Transverse colon (tissue), 4 donors: ENCODE measurements at regions not wholly inside any gene's neighbourhood (a gene's known extent, or its start where the extent isn't known, plus 50 kb on each side); places are given as distances from the start of the nearest gene placed in this dataset.

Experiments used
- DNase-seq: peaks from one replicate; pipeline ENCODE4 v3.0.0-alpha.2; 2019
- H3K27ac ChIP-seq, 4 donors: fragments of 200-600 bp; sonication (generic); 2 replicates each; pipeline ENCODE4 v1.5.1; 2016 to 2018; ENCODE audit warnings: inconsistent platforms in 4 of 4
- H3K27me3 ChIP-seq: fragments of 200-600 bp; sonication (generic); 2 replicates; pipeline ENCODE4 v1.5.1; 2017; ENCODE audit warnings: inconsistent platforms
- H3K36me3 ChIP-seq, 4 donors: fragments of 200-600 bp; sonication (generic); 2 replicates each; pipeline ENCODE4 v1.5.1; 2017 to 2019; ENCODE audit warnings: inconsistent platforms in 4 of 4
- H3K4me1 ChIP-seq, 4 donors: fragments of 200-600 bp; sonication (generic); 2 replicates each; pipeline ENCODE4 v1.5.1; 2017 to 2020; ENCODE audit warnings: inconsistent platforms in 4 of 4
- H3K4me3 ChIP-seq, 4 donors: fragments of 200-600 bp; sonication (generic); 1 replicate in 1 of 4; 2 replicates in 3 of 4; pipeline versions ENCODE4 v1.5.1 to v1.6.1; 2017 to 2019; ENCODE audit warnings: inconsistent platforms in 4 of 4
- H3K9me3 ChIP-seq, 2 donors: fragments of 200-600 bp; sonication (generic); 2 replicates each; pipeline ENCODE4 v1.5.1; 2017 to 2019; ENCODE audit warnings: inconsistent platforms in 2 of 2
- CTCF ChIP-seq, 5 experiments: fragments of 200-600 bp in 3 of 5; fragments of 450-650 bp in 2 of 5; sonication (generic) in 3 of 5; IDR thresholded peaks; 1 replicate in 2 of 5; 2 replicates in 3 of 5; pipeline ENCODE4 v1.5.1; 2016 to 2017; ENCODE audit warnings: antibody characterized with exemption in 5 of 5, inconsistent platforms in 3 of 5, mild to moderate bottlenecking in 2 of 5, moderate library complexity in 1 of 5
- EP300 ChIP-seq: sonication (generic); formaldehyde crosslinking; IDR thresholded peaks from one replicate; pipeline ENCODE4 v1.6.1; 2017; ENCODE audit warnings: antibody characterized with exemption, low read depth
- POLR2A ChIP-seq: fragments of 450-650 bp; IDR thresholded peaks from one replicate; pipeline ENCODE4 v1.6.1; 2016; ENCODE audit warnings: antibody characterized with exemption, mild to moderate bottlenecking, moderate library complexity
- POLR2AphosphoS5 ChIP-seq, 3 donors: sonication (generic); formaldehyde crosslinking; IDR thresholded peaks; one replicate each; pipeline ENCODE4 v1.6.1; 2016; ENCODE audit warnings: antibody characterized with exemption in 3 of 3
- WGBS, 2 donors: methylation state at CpG; one replicate each; pipeline ENCODE4 v1.1.5; 2018; ENCODE audit warnings: low coverage in 1 of 2; 5-methylcytosine and 5-hydroxymethylcytosine counted together
- in situ Hi-C, 4 donors: fragments of 200-750 bp; cut with MboI; loops; one replicate each; pipeline versions ENCODE4 v1.15.0 to v1.15.1; 2017; ENCODE audit warnings: low sequenced_read_pairs in 3 of 4, low pct_ligation_motif_present in 1 of 4, low pct_unique_long_range_greater_than_20kb in 1 of 4
- intact Hi-C: fragments of 100-400 bp; cut with DNase I; formaldehyde crosslinking; loops from one replicate; pipeline ENCODE4 v1.15.1; 2023; ENCODE audit warnings: low total_unique reads

GRCh38 chr9:118330191-118330986 is 626.2 kb downstream of the TLR4 start:
- Histone ChIP-seq H3K36me3 (no peaks in the 10 kb centered on the region), H3K4me3 (no peak overlapping the region), H3K27me3 (no peaks in the 10 kb centered on the region), H3K9me3 (no peaks in the 10 kb centered on the region), H3K27ac (no peak overlapping the region), H3K4me1 (no peaks in the 10 kb centered on the region)
- in situ Hi-C loops (loop anchor here in 1 of 4 donors (25.0 kb wide), 1 partner anchor 107 kb away; no protein-coding TSS in a partner anchor), intact Hi-C loops (no loop called here)
- DNase-seq = no peak
- WGBS, 2 donors = 83 to 90% methylated on average over 3 to 10 of the region's 10 CpGs
- TF ChIP-seq EP300 (no peak), POLR2AphosphoS5 (IDR thresholded peaks at IDR 0.05) (no peak), POLR2A (no peak), CTCF (IDR thresholded peaks at IDR 0.05) (no peak)

GRCh38 chr9:118331622-118332045 is 627.4 kb downstream of the TLR4 start:
- no peak for DNase-seq
- no peaks in the 10 kb centered on the region for H3K27me3 ChIP-seq
- no peak overlapping the region for H3K4me3 ChIP-seq
- intact Hi-C loops (no loop called here), in situ Hi-C loops (loop anchor here in 1 of 4 donors (25.0 kb wide), 1 partner anchor 106 kb away; no protein-coding TSS in a partner anchor)
- no peaks in the 10 kb centered on the region for H3K36me3 ChIP-seq
- WGBS, 2 donors = 79% methylated on average over 4 to 5 of the region's 5 CpGs
- H3K4me1 ChIP-seq = no peaks in the 10 kb centered on the region
- no peaks in the 10 kb centered on the region for H3K9me3 ChIP-seq
- H3K27ac ChIP-seq = no peak overlapping the region
- TF ChIP-seq POLR2AphosphoS5 (IDR thresholded peaks at IDR 0.05) (no peak), EP300 (no peak), POLR2A (no peak)

- WGBS, 2 donors = 64 to 68% methylated on average over 3 to 5 of the region's 5 CpGs
- no peak overlapping the region for H3K4me3 ChIP-seq
- no peak overlapping the region for H3K27ac ChIP-seq
- DNase-seq = no peak
- no peaks in the 10 kb centered on the region for H3K27me3 ChIP-seq
- H3K4me1 ChIP-seq = no peaks in the 10 kb centered on the region
- intact Hi-C loops (no loop called here), in situ Hi-C loops (loop anchor here in 1 of 4 donors (25.0 kb wide), 1 partner anchor 101 kb away; no protein-coding TSS in a partner anchor)
- TF ChIP-seq CTCF (IDR thresholded peaks at IDR 0.05) = no peak
- no peak for TF ChIP-seq EP300
- TF ChIP-seq POLR2AphosphoS5 (IDR thresholded peaks at IDR 0.05) = no peak
- TF ChIP-seq POLR2A = no peak
- H3K9me3 ChIP-seq = no peaks in the 10 kb centered on the region
- no peaks in the 10 kb centered on the region for H3K36me3 ChIP-seq
These were observed 632.2 kb downstream of the TLR4 start for GRCh38 chr9:118336250-118336942.

GRCh38 chr9:118336943-118337330 is 632.7 kb downstream of the TLR4 start:
- no peak for TF ChIP-seq EP300
- no peak for TF ChIP-seq CTCF (IDR thresholded peaks at IDR 0.05)
- no peak for TF ChIP-seq POLR2AphosphoS5 (IDR thresholded peaks at IDR 0.05)
- no peak for TF ChIP-seq POLR2A
- Histone ChIP-seq H3K4me1 (no peaks in the 10 kb centered on the region), H3K4me3 (no peak overlapping the region), H3K27ac (no peak overlapping the region), H3K36me3 (no peaks in the 10 kb centered on the region), H3K27me3 (no peaks in the 10 kb centered on the region), H3K9me3 (no peaks in the 10 kb centered on the region)
- intact Hi-C loops = no loop called here
- in situ Hi-C loops = loop anchor here in 1 of 4 donors (25.0 kb wide), 1 partner anchor 100 kb away; no protein-coding TSS in a partner anchor
- DNase-seq = no peak
- WGBS, 2 donors = 50 to 53% methylated on average over 2 of the region's 2 CpGs
